NCI-H2081 (cell line): ENCODE measurements at regions not wholly inside any gene's neighbourhood (a gene's known extent, or its start where the extent isn't known, plus 50 kb on each side); places are given as distances from the start of the nearest gene placed in this dataset.
"Not testable (repeated sequence)": the region's sequence is repeated elsewhere in the genome, so short reads cannot be mapped to it uniquely, and the experiment has no call there.

ENCODE experiments used
- DNase-seq, 2 experiments: peaks; one replicate each; lab custom pipeline; 2025; lab: John Stamatoyannopoulos, UW

- DNase-seq, result no peak
Measured at GRCh38 chr17:27065588-27065987, 228.3 kb upstream of the WSB1 start.

- DNase-seq, result no peak
Measured at GRCh38 chr17:27066315-27066714, 227.6 kb upstream of the WSB1 start.

- DNase-seq, result no peak
Measured at GRCh38 chr17:27069842-27070508, 223.9 kb upstream of the WSB1 start.

- DNase-seq, result no peak
Measured at GRCh38 chr17:27070836-27071235, 223.1 kb upstream of the WSB1 start.

- no peak for DNase-seq
Measured at GRCh38 chr17:27072885-27073284, 221.0 kb upstream of the WSB1 start.

GRCh38 chr17:27076814-27077213 is 217.1 kb upstream of the WSB1 start:
- no peak for DNase-seq

- no peak for DNase-seq
Measured at GRCh38 chr17:27078296-27078695, 215.6 kb upstream of the WSB1 start.

GRCh38 chr17:27079660-27080059 is 214.3 kb upstream of the WSB1 start:
- no peak for DNase-seq

- no peak for DNase-seq
Measured at GRCh38 chr17:27081002-27081638, 212.8 kb upstream of the WSB1 start.

- no peak for DNase-seq
Measured at GRCh38 chr17:27082023-27082774, 211.7 kb upstream of the WSB1 start.

GRCh38 chr17:27082775-27083154 is 211.1 kb upstream of the WSB1 start:
- no peak for DNase-seq

GRCh38 chr17:27083408-27084185 is 210.3 kb upstream of the WSB1 start:
- DNase-seq, result no peak

GRCh38 chr17:27085517-27085916 is 208.4 kb upstream of the WSB1 start:
- DNase-seq, result no peak

GRCh38 chr17:27086526-27086925 is 207.4 kb upstream of the WSB1 start:
- no peak for DNase-seq

GRCh38 chr17:27087935-27088766 is 205.8 kb upstream of the WSB1 start:
- no peak for DNase-seq

GRCh38 chr17:27088767-27089078 is 205.2 kb upstream of the WSB1 start:
- no peak for DNase-seq

GRCh38 chr17:27089079-27089928 is 204.6 kb upstream of the WSB1 start:
- DNase-seq, result not testable (repeated sequence)

- no peak for DNase-seq
Measured at GRCh38 chr17:27089929-27090247, 204.0 kb upstream of the WSB1 start.

- not testable (repeated sequence) for DNase-seq
Measured at GRCh38 chr17:27090450-27091042, 203.4 kb upstream of the WSB1 start.

GRCh38 chr17:27091043-27091497 is 202.8 kb upstream of the WSB1 start:
- no peak for DNase-seq
